Smooth muscle cell (in vitro differentiated cells): ENCODE measurements at regions not wholly inside any gene's neighbourhood (a gene's known extent, or its start where the extent isn't known, plus 50 kb on each side); places are given as distances from the start of the nearest gene placed in this dataset.

Source experiments
- DNase-seq: peaks from one replicate; lab custom pipeline; 2025; ENCODE audit not compliant: unreplicated experiment; lab: John Stamatoyannopoulos, UW
- H2AFZ ChIP-seq: fragments of 200-600 bp; sonication (generic); 2 replicates; pipeline ENCODE4 v1.6.0; 2016; ENCODE audit warnings: antibody characterized with exemption, low read depth, mild to moderate bottlenecking
- H3F3A ChIP-seq: fragments of 200-600 bp; sonication (generic); 2 replicates; pipeline ENCODE4 v1.6.0; 2017; ENCODE audit warnings: antibody characterized with exemption, low read depth
- H3K27ac ChIP-seq: fragments of 200-600 bp; sonication (generic); 2 replicates; pipeline ENCODE4 v1.5.1; 2016; ENCODE audit warnings: low read depth, mild to moderate bottlenecking
- H3K27me3 ChIP-seq: fragments of 200-600 bp; sonication (generic); 2 replicates; pipeline ENCODE4 v1.6.1; 2016; ENCODE audit warnings: low read depth, mild to moderate bottlenecking
- H3K36me3 ChIP-seq: fragments of 200-600 bp; sonication (generic); 2 replicates; pipeline ENCODE4 v1.5.1; 2016; ENCODE audit warnings: low read depth
- H3K4me1 ChIP-seq: fragments of 200-600 bp; sonication (generic); 2 replicates; pipeline ENCODE4 v1.5.1; 2016; ENCODE audit warnings: low read depth
- H3K4me2 ChIP-seq: fragments of 200-600 bp; sonication (generic); 2 replicates; pipeline ENCODE4 v1.6.0; 2016; ENCODE audit warnings: mild to moderate bottlenecking
- H3K4me3 ChIP-seq: fragments of 200-600 bp; sonication (generic); 2 replicates; pipeline ENCODE4 v1.5.1; 2016; ENCODE audit warnings: mild to moderate bottlenecking
- H3K79me2 ChIP-seq: fragments of 200-600 bp; sonication (generic); 2 replicates; pipeline ENCODE4 v1.6.0; 2016; ENCODE audit warnings: low read depth, mild to moderate bottlenecking
- H3K9ac ChIP-seq: fragments of 200-600 bp; sonication (generic); 2 replicates; pipeline ENCODE4 v1.6.0; 2016; ENCODE audit warnings: low read depth
- H3K9me3 ChIP-seq: fragments of 200-600 bp; sonication (generic); replicated peaks from 2 replicates; pipeline ENCODE4 v1.5.1; 2016; ENCODE audit warnings: low read depth
- H4K20me1 ChIP-seq: fragments of 200-600 bp; sonication (generic); 2 replicates; pipeline ENCODE4 v1.6.0; 2016; ENCODE audit warnings: low read depth
- CTCF ChIP-seq: fragments of 200-600 bp; sonication (generic); IDR thresholded peaks from 2 replicates; pipeline ENCODE4 v1.5.1; 2017; ENCODE audit warnings: borderline replicate concordance, mild to moderate bottlenecking, antibody characterized with exemption; ENCODE audit not compliant: insufficient read depth, poor library complexity, severe bottlenecking
- WGBS: methylation state at CpG from one replicate; pipeline ENCODE4 v1.1.7; 2016; ENCODE audit warnings: low lambda C conversion rate; 5-methylcytosine and 5-hydroxymethylcytosine counted together

GRCh38 chr5:40084614-40085013, 595.1 kb upstream of the PTGER4 start:
- no peak for TF ChIP-seq CTCF
- Histone ChIP-seq H4K20me1 (no peaks in the 10 kb centered on the region), H3K4me2 (no peak overlapping the region), H3K27me3 (no peaks in the 10 kb centered on the region), H3F3A (no peaks in the 10 kb centered on the region), H3K79me2 (no peaks in the 10 kb centered on the region), H3K4me3 (no peak overlapping the region), H3K9me3 (peaks cover 3% of the 10 kb centered on the region), H2AFZ (no peak overlapping the region), H3K36me3 (no peaks in the 10 kb centered on the region), H3K4me1 (no peaks in the 10 kb centered on the region), H3K27ac (no peak overlapping the region), H3K9ac (no peak overlapping the region)
- no peak for DNase-seq
- 0% methylated on average over 1 of the region's 1 CpG for WGBS

GRCh38 chr5:40082313-40082712, 597.4 kb upstream of the PTGER4 start:
- Histone ChIP-seq H3K27me3 (no peaks in the 10 kb centered on the region), H3K9ac (no peak overlapping the region), H4K20me1 (no peaks in the 10 kb centered on the region), H3K4me1 (no peaks in the 10 kb centered on the region), H2AFZ (no peak overlapping the region), H3K4me3 (no peak overlapping the region), H3K9me3 (no peaks in the 10 kb centered on the region), H3K36me3 (no peaks in the 10 kb centered on the region), H3K27ac (no peak overlapping the region), H3F3A (no peaks in the 10 kb centered on the region), H3K4me2 (no peak overlapping the region), H3K79me2 (no peaks in the 10 kb centered on the region)
- 0% methylated on average over 1 of the region's 1 CpG for WGBS
- DNase-seq, result no peak
- TF ChIP-seq CTCF, result no peak

GRCh38 chr5:40080191-40080590, 599.5 kb upstream of the PTGER4 start:
- no peaks in the 10 kb centered on the region for H3K9me3 ChIP-seq
- H3K79me2 ChIP-seq, result no peaks in the 10 kb centered on the region
- H3K27me3 ChIP-seq, result no peaks in the 10 kb centered on the region
- no peak for TF ChIP-seq CTCF
- H3K4me2 ChIP-seq, result no peak overlapping the region
- no peak overlapping the region for H2AFZ ChIP-seq
- no peaks in the 10 kb centered on the region for H3K4me1 ChIP-seq
- H4K20me1 ChIP-seq, result no peaks in the 10 kb centered on the region
- no peaks in the 10 kb centered on the region for H3F3A ChIP-seq
- H3K4me3 ChIP-seq, result no peak overlapping the region
- H3K36me3 ChIP-seq, result no peaks in the 10 kb centered on the region
- no peak overlapping the region for H3K27ac ChIP-seq
- H3K9ac ChIP-seq, result no peak overlapping the region
- no peak for DNase-seq

- no peak for DNase-seq
- Histone ChIP-seq H3K27ac (no peak overlapping the region), H3K79me2 (no peaks in the 10 kb centered on the region), H3K4me3 (no peak overlapping the region), H3K9ac (no peak overlapping the region), H4K20me1 (no peaks in the 10 kb centered on the region), H3K4me2 (no peak overlapping the region), H3K36me3 (no peaks in the 10 kb centered on the region), H3K9me3 (no peaks in the 10 kb centered on the region), H3K4me1 (no peaks in the 10 kb centered on the region), H2AFZ (no peak overlapping the region), H3K27me3 (no peaks in the 10 kb centered on the region), H3F3A (no peaks in the 10 kb centered on the region)
- no peak for TF ChIP-seq CTCF
- 87% methylated on average over 8 of the region's 8 CpGs for WGBS
These were observed 600.7 kb upstream of the PTGER4 start for GRCh38 chr5:40078898-40079575.
